Liver (tissue), 8 donors: ENCODE measurements at regions not wholly inside any gene's neighbourhood (a gene's known extent, or its start where the extent isn't known, plus 50 kb on each side); places are given as distances from the start of the nearest gene placed in this dataset.

Source experiments
- DNase-seq: peaks from one replicate; pipeline ENCODE4 v3.0.0-alpha.2; 2017; ENCODE audit warnings: low spot score
- H3K27ac ChIP-seq, 2 donors: one replicate each; pipeline ENCODE4 v1.7.0; 2013; ENCODE audit warnings: inconsistent platforms in 2 of 2, low read length in 2 of 2, control low read depth in 1 of 2, low read depth in 1 of 2, mild to moderate bottlenecking in 1 of 2
- H3K27me3 ChIP-seq, 4 donors: one replicate each; pipeline versions ENCODE4 v1.6.1 to v1.7.0; 2013; ENCODE audit warnings: low read length in 3 of 4, inconsistent platforms in 1 of 4, mild to moderate bottlenecking in 1 of 4, moderate library complexity in 1 of 4; ENCODE audit not compliant: control insufficient read depth in 4 of 4, insufficient read depth in 4 of 4
- H3K36me3 ChIP-seq, 4 donors: one replicate each; pipeline versions ENCODE4 v1.6.1 to v1.7.0; 2013; ENCODE audit warnings: low read length in 3 of 4, mild to moderate bottlenecking in 3 of 4, low read depth in 1 of 4, moderate library complexity in 1 of 4; ENCODE audit not compliant: control insufficient read depth in 4 of 4, insufficient read depth in 3 of 4
- H3K4me1 ChIP-seq, 4 donors: one replicate each; pipeline versions ENCODE4 v1.6.1 to v1.7.0; 2013; ENCODE audit warnings: low read length in 3 of 4, mild to moderate bottlenecking in 3 of 4, moderate library complexity in 1 of 4; ENCODE audit not compliant: control insufficient read depth in 4 of 4, insufficient read depth in 4 of 4
- H3K4me3 ChIP-seq, 3 donors: one replicate each; pipeline versions ENCODE4 v1.6.1 to v1.7.0; 2013; ENCODE audit warnings: low read length in 3 of 3, control low read depth in 1 of 3, low read depth in 1 of 3, mild to moderate bottlenecking in 1 of 3
- H3K9ac ChIP-seq, 2 donors: one replicate each; pipeline ENCODE4 v1.7.0; 2013; ENCODE audit warnings: low read length in 2 of 2, mild to moderate bottlenecking in 2 of 2, moderate library complexity in 2 of 2, control low read depth in 1 of 2, low read depth in 1 of 2
- H3K9me3 ChIP-seq, 4 donors: one replicate each; pipeline versions ENCODE4 v1.6.1 to v1.7.0; 2013; ENCODE audit warnings: low read length in 3 of 4; ENCODE audit not compliant: control insufficient read depth in 4 of 4
- ATF3 ChIP-seq: IDR thresholded peaks from 2 replicates; pipeline ENCODE4 v1.6.1; 2016; ENCODE audit warnings: antibody characterized with exemption
- CTCF ChIP-seq: fragments of 150-350 bp; IDR thresholded peaks from 2 replicates; pipeline ENCODE4 v1.5.1; 2017; ENCODE audit warnings: improper control_type of control experiment, low read depth, low read length; ENCODE audit not compliant: missing input control
- EGR1 ChIP-seq, 2 donors: IDR thresholded peaks; 2 replicates each; pipeline ENCODE4 v1.6.1; 2016 to 2018; ENCODE audit warnings: antibody characterized with exemption in 2 of 2, low read depth in 2 of 2
- FOXA1 ChIP-seq: IDR thresholded peaks from 2 replicates; pipeline ENCODE4 v1.6.1; 2016; ENCODE audit warnings: antibody characterized with exemption
- FOXA2 ChIP-seq: IDR thresholded peaks from 2 replicates; pipeline ENCODE4 v1.6.1; 2016; ENCODE audit warnings: antibody characterized with exemption
- GABPA ChIP-seq, 2 donors: IDR thresholded peaks in 1 of 2; conservative IDR thresholded peaks in 1 of 2; 2 replicates each; pipeline ENCODE4 v1.6.1; 2016; ENCODE audit warnings: antibody characterized with exemption in 2 of 2, mild to moderate bottlenecking in 1 of 2, moderate library complexity in 1 of 2
- HNF4A ChIP-seq, 2 donors: conservative IDR thresholded peaks; 2 replicates each; pipeline ENCODE4 v1.6.1; 2016; ENCODE audit warnings: antibody characterized with exemption in 2 of 2, mild to moderate bottlenecking in 2 of 2
- HNF4G ChIP-seq: IDR thresholded peaks from 2 replicates; pipeline ENCODE4 v1.6.1; 2016; ENCODE audit warnings: antibody characterized with exemption
- JUND ChIP-seq, 2 donors: IDR thresholded peaks; 2 replicates each; pipeline ENCODE4 v1.6.1; 2016; ENCODE audit warnings: antibody characterized with exemption in 2 of 2
- MAX ChIP-seq: IDR thresholded peaks from 2 replicates; pipeline ENCODE4 v1.6.1; 2016; ENCODE audit warnings: antibody characterized with exemption
- NR2F2 ChIP-seq: IDR thresholded peaks from 2 replicates; pipeline ENCODE4 v1.6.1; 2016; ENCODE audit warnings: antibody characterized with exemption
- RAD21 ChIP-seq, 2 donors: IDR thresholded peaks; 2 replicates each; pipeline ENCODE4 v1.6.1; 2016; ENCODE audit warnings: antibody characterized with exemption in 2 of 2, mild to moderate bottlenecking in 2 of 2
- REST ChIP-seq: IDR thresholded peaks from 2 replicates; pipeline ENCODE4 v1.6.1; 2016; ENCODE audit warnings: antibody characterized with exemption, mild to moderate bottlenecking
- RXRA ChIP-seq, 2 donors: IDR thresholded peaks; 2 replicates each; pipeline ENCODE4 v1.6.1; 2017 to 2018; ENCODE audit warnings: antibody characterized with exemption in 2 of 2, mild to moderate bottlenecking in 1 of 2
- SP1 ChIP-seq: IDR thresholded peaks from 2 replicates; pipeline ENCODE4 v1.6.1; 2018; ENCODE audit warnings: antibody characterized with exemption, mild to moderate bottlenecking
- TAF1 ChIP-seq: conservative IDR thresholded peaks from 2 replicates; pipeline ENCODE4 v1.6.1; 2016; ENCODE audit warnings: antibody characterized with exemption, mild to moderate bottlenecking
- YY1 ChIP-seq: IDR thresholded peaks from 2 replicates; pipeline ENCODE4 v1.6.1; 2016; ENCODE audit warnings: antibody characterized with exemption, mild to moderate bottlenecking
- ZBTB33 ChIP-seq: IDR thresholded peaks from 2 replicates; pipeline ENCODE4 v1.6.1; 2016; ENCODE audit warnings: antibody characterized with exemption
- WGBS: extraction: QIAGEN DNeasy Blood & Tissue Kit; methylation state at CpG from one replicate; pipeline ENCODE4 v1.1.7; 2013; 5-methylcytosine and 5-hydroxymethylcytosine counted together
- donor health status: healthy.
- donor health status: healthy.
- donor health status: healthy.
- donor health status: healthy.
- donor health status: healthy.

GRCh38 chr16:80280557-80280956, 260.2 kb upstream of the DYNLRB2 start:
- Histone ChIP-seq H3K4me1 (no peaks in the 10 kb centered on the region), H3K9me3 (no peaks in the 10 kb centered on the region), H3K4me3 (no peak overlapping the region), H3K27me3 (no peaks in the 10 kb centered on the region), H3K9ac (no peak overlapping the region), H3K27ac (no peak overlapping the region), H3K36me3 (no peaks in the 10 kb centered on the region)
- TF ChIP-seq RAD21 (IDR thresholded peaks at IDR 0.05) (no peak), EGR1 (IDR thresholded peaks at IDR 0.05; ENCODE audit: low read depth in 2 of 2) (no peak), ATF3 (no peak), RXRA (IDR thresholded peaks at IDR 0.05) (no peak), HNF4A (conservative IDR thresholded peaks at IDR 0.05) (no peak), GABPA (IDR thresholded peaks at IDR 0.05 in 1 of 2, conservative IDR thresholded peaks at IDR 0.05 in 1 of 2) (no peak), MAX (no peak), REST (no peak), ZBTB33 (no peak), HNF4G (no peak), FOXA2 (no peak), TAF1 (no peak), YY1 (no peak), CTCF (no peak), SP1 (no peak), NR2F2 (no peak), FOXA1 (no peak)
- no peak for DNase-seq
- WGBS = 88% methylated on average over 7 of the region's 7 CpGs

- 96% methylated on average over 4 of the region's 4 CpGs for WGBS
- Histone ChIP-seq H3K9ac (no peak overlapping the region), H3K27me3 (no peaks in the 10 kb centered on the region), H3K4me3 (no peak overlapping the region), H3K36me3 (no peaks in the 10 kb centered on the region), H3K4me1 (no peaks in the 10 kb centered on the region), H3K27ac (no peak overlapping the region), H3K9me3 (no peaks in the 10 kb centered on the region)
- DNase-seq = no peak
- TF ChIP-seq JUND (IDR thresholded peaks at IDR 0.05) = no peak
- no peak for TF ChIP-seq FOXA2
- TF ChIP-seq ZBTB33 = no peak
- no peak for TF ChIP-seq GABPA (IDR thresholded peaks at IDR 0.05 in 1 of 2, conservative IDR thresholded peaks at IDR 0.05 in 1 of 2)
- TF ChIP-seq YY1 = no peak
- TF ChIP-seq TAF1 = no peak
- TF ChIP-seq RXRA (IDR thresholded peaks at IDR 0.05) = no peak
- no peak for TF ChIP-seq RAD21 (IDR thresholded peaks at IDR 0.05)
- no peak for TF ChIP-seq NR2F2
- no peak for TF ChIP-seq ATF3
- no peak for TF ChIP-seq MAX
- TF ChIP-seq HNF4G = no peak
- TF ChIP-seq FOXA1 = no peak
- no peak for TF ChIP-seq EGR1 (IDR thresholded peaks at IDR 0.05; ENCODE audit: low read depth in 2 of 2)
- TF ChIP-seq SP1 = no peak
- no peak for TF ChIP-seq HNF4A (conservative IDR thresholded peaks at IDR 0.05)
Observed at GRCh38 chr16:80279656-80280055, 261.1 kb upstream of the DYNLRB2 start.
